GM19240 (cell line): ENCODE measurements at regions not wholly inside any gene's neighbourhood (a gene's known extent, or its start where the extent isn't known, plus 50 kb on each side); places are given as distances from the start of the nearest gene placed in this dataset.
"Not testable (repeated sequence)": the region's sequence is repeated elsewhere in the genome, so short reads cannot be mapped to it uniquely, and the experiment has no call there.

Experiments used
- DNase-seq: peaks from one replicate; pipeline ENCODE4 v3.0.0; 2011; ENCODE audit warnings: low spot score; ENCODE audit not compliant: insufficient read length

GRCh38 chr6:11890849-11891248 is 112.2 kb upstream of the ADTRP start:
- no peak for DNase-seq

GRCh38 chr6:11890209-11890608 is 111.6 kb upstream of the ADTRP start:
- no peak for DNase-seq

- no peak for DNase-seq
Observed at GRCh38 chr6:11889572-11889971, 111.0 kb upstream of the ADTRP start.

- no peak for DNase-seq
Observed at GRCh38 chr6:11888727-11889126, 110.1 kb upstream of the ADTRP start.

GRCh38 chr6:11885159-11885558 is 106.6 kb upstream of the ADTRP start:
- DNase-seq, result no peak

- not testable (repeated sequence) for DNase-seq
Observed at GRCh38 chr6:11883471-11883870, 104.9 kb upstream of the ADTRP start.

- not testable (repeated sequence) for DNase-seq
Observed at GRCh38 chr6:11880156-11880555, 101.6 kb upstream of the ADTRP start.

GRCh38 chr6:11878735-11879134 is 100.1 kb upstream of the ADTRP start:
- DNase-seq, result no peak

GRCh38 chr6:11878029-11878428 is 99.4 kb upstream of the ADTRP start:
- no peak for DNase-seq

- DNase-seq, result peak; percentile 18
Observed at GRCh38 chr6:11876934-11877433, 98.4 kb upstream of the ADTRP start.

GRCh38 chr6:11875325-11876109 is 96.9 kb upstream of the ADTRP start:
- DNase-seq, result no peak

- DNase-seq, result no peak
Observed at GRCh38 chr6:11869672-11870340, 91.2 kb upstream of the ADTRP start.

- DNase-seq, result no peak
Observed at GRCh38 chr6:11868392-11868791, 89.8 kb upstream of the ADTRP start.

- no peak for DNase-seq
Observed at GRCh38 chr6:11865680-11866300, 87.2 kb upstream of the ADTRP start.

GRCh38 chr6:11858439-11858838 is 79.8 kb upstream of the ADTRP start:
- no peak for DNase-seq

- no peak for DNase-seq
Observed at GRCh38 chr6:11855743-11856142, 77.1 kb upstream of the ADTRP start.

GRCh38 chr6:11854408-11855165 is 76.0 kb upstream of the ADTRP start:
- DNase-seq, result no peak

- DNase-seq, result no peak
Observed at GRCh38 chr6:11853678-11854407, 75.2 kb upstream of the ADTRP start.

GRCh38 chr6:11852061-11852651 is 73.6 kb upstream of the ADTRP start:
- no peak for DNase-seq

- no peak for DNase-seq
Observed at GRCh38 chr6:11851387-11851786, 72.8 kb upstream of the ADTRP start.
